GM12865 (cell line): ENCODE measurements at regions not wholly inside any gene's neighbourhood (a gene's known extent, or its start where the extent isn't known, plus 50 kb on each side); places are given as distances from the start of the nearest gene placed in this dataset.

Experiments used
- DNase-seq: peaks from one replicate; pipeline ENCODE4 v3.0.0; 2010; ENCODE audit warnings: low read depth
- H3K4me3 ChIP-seq: 2 replicates; pipeline ENCODE4 v1.5.1; 2011; ENCODE audit warnings: mild to moderate bottlenecking, low read depth, low read length, control low read depth
- CTCF ChIP-seq: IDR thresholded peaks from 2 replicates; pipeline ENCODE4 v1.5.1; 2011; ENCODE audit warnings: low read length, control low read depth, low read depth, inconsistent platforms; ENCODE audit not compliant: insufficient read depth; ENCODE audit errors: missing control alignments

- no peak overlapping the region for H3K4me3 ChIP-seq
- DNase-seq, result no peak
- no peak for TF ChIP-seq CTCF
Observed at GRCh38 chr6:15761045-15761502, 98.2 kb upstream of the DTNBP1 start.

GRCh38 chr6:15758631-15759215 is 95.9 kb upstream of the DTNBP1 start:
- TF ChIP-seq CTCF, result no peak
- DNase-seq, result no peak
- H3K4me3 ChIP-seq, result no peak overlapping the region

- no peak overlapping the region for H3K4me3 ChIP-seq
- no peak for DNase-seq
- no peak for TF ChIP-seq CTCF
Observed at GRCh38 chr6:15755526-15755925, 92.7 kb upstream of the DTNBP1 start.

- H3K4me3 ChIP-seq, result no peak overlapping the region
- no peak for TF ChIP-seq CTCF
- no peak for DNase-seq
Observed at GRCh38 chr6:15754706-15755079, 91.9 kb upstream of the DTNBP1 start.

- TF ChIP-seq CTCF, result no peak
- DNase-seq, result no peak
- no peak overlapping the region for H3K4me3 ChIP-seq
Observed at GRCh38 chr6:15754035-15754705, 91.3 kb upstream of the DTNBP1 start.

GRCh38 chr6:15752820-15753219 is 90.0 kb upstream of the DTNBP1 start:
- no peak overlapping the region for H3K4me3 ChIP-seq
- no peak for TF ChIP-seq CTCF
- peak; percentile 9 for DNase-seq
